ENCODE measurements at regions not wholly inside any gene's neighbourhood (a gene's known extent, or its start where the extent isn't known, plus 50 kb on each side); places are given as distances from the start of the nearest gene placed in this dataset.

DNA sequence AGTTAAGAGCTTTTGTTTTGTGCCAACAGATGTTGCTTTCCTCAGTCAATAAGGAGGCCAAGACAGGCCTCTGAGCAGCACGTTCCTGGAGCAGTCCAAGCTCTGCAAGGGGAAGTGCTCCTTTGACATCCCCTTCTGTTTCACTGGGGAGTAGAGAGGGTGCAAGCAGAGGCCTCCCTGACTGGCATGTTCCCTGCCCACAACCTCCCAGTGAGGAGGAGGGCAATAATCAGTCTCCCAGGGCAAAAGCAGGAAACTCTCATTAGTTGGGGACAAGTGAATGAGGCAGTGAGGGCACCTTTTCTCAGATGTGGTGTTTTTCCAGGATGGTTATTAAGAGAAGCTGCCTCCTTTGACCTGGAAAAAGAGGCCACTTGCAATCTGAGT, 79.5 kb upstream of the ZBED5 start:
- H3K4me3 ChIP-seq (ENCODE audit: low read length in 2 of 2), result no peak overlapping the region

GRCh38 chr11:10936626-10937384, 79.0 kb upstream of the ZBED5 start:
- H3K27me3 ChIP-seq (ENCODE audit: control insufficient read depth in 1 of 2, insufficient read depth in 2 of 2, low read length in 2 of 2), result no peaks in the 10 kb centered on the region
- no peaks in the 10 kb centered on the region for H3K9me3 ChIP-seq (ENCODE audit: control insufficient read depth in 2 of 2, low read length in 2 of 2)
- peaks cover 23% of the 10 kb centered on the region for H3K4me1 ChIP-seq (ENCODE audit: control insufficient read depth, insufficient read depth, low read length)
- no peak overlapping the region for H3K27ac ChIP-seq (ENCODE audit: low read length)
- H3K9ac ChIP-seq (ENCODE audit: low read length in 2 of 2), result no peak overlapping the region
- no peak overlapping the region for H3K4me3 ChIP-seq (ENCODE audit: low read length in 2 of 2)
- H3K36me3 ChIP-seq (ENCODE audit: control insufficient read depth in 2 of 2, insufficient read depth in 2 of 2, low read length in 2 of 2), result no peaks in the 10 kb centered on the region

More for the DNA sequence above, 79.5 kb upstream of the ZBED5 start:
- no peak overlapping the region for H3K27ac ChIP-seq (ENCODE audit: low read length)
- no peaks in the 10 kb centered on the region for H3K27me3 ChIP-seq (ENCODE audit: control insufficient read depth in 1 of 2, insufficient read depth in 2 of 2, low read length in 2 of 2)
- H3K9me3 ChIP-seq (ENCODE audit: control insufficient read depth in 2 of 2, low read length in 2 of 2), result no peaks in the 10 kb centered on the region
- H3K9ac ChIP-seq (ENCODE audit: low read length in 2 of 2), result no peak overlapping the region
- no peaks in the 10 kb centered on the region for H3K36me3 ChIP-seq (ENCODE audit: control insufficient read depth in 2 of 2, insufficient read depth in 2 of 2, low read length in 2 of 2)
- H3K4me1 ChIP-seq (ENCODE audit: control insufficient read depth, insufficient read depth, low read length), result peaks cover 19% of the 10 kb centered on the region

DNA sequence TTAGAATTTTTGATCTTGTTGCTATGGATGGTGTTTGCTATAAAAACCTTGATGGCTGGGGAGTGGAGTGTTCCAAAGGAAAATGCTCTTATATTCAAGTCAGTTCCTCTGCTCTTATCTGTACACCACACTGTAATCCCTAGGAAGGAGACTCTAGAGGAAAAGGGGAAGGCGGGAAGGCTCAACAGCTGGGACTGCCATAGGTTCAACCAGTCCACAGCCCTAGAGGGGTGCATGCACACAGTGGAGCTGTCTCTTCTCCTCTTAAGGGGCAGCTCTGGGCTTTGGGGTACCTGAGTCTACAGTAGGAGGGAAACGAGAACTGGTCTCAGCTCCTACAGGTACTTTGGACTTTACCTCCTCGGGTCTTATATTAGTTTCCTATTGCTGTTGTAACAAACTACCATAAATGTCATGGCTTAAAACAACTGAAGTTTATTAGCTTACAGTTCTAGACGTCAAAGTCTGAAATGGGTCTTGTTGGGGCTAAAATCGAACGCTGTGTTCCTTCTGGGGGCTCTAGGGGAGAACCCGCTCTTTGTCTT, 77.2 kb upstream of the ZBED5 start:
- H3K36me3 ChIP-seq (ENCODE audit: control insufficient read depth in 2 of 2, insufficient read depth in 2 of 2, low read length in 2 of 2), result no peaks in the 10 kb centered on the region
- no peak overlapping the region for H3K9ac ChIP-seq (ENCODE audit: low read length in 2 of 2)
- peaks cover 29% of the 10 kb centered on the region for H3K4me1 ChIP-seq (ENCODE audit: control insufficient read depth, insufficient read depth, low read length)
- H3K9me3 ChIP-seq (ENCODE audit: control insufficient read depth in 2 of 2, low read length in 2 of 2), result no peaks in the 10 kb centered on the region
- peak overlapping the region in 1 of 2 donors; percentile 56 for H3K4me3 ChIP-seq (ENCODE audit: low read length in 2 of 2)
- H3K27me3 ChIP-seq (ENCODE audit: control insufficient read depth in 1 of 2, insufficient read depth in 2 of 2, low read length in 2 of 2), result no peaks in the 10 kb centered on the region
- H3K27ac ChIP-seq (ENCODE audit: low read length), result no peak overlapping the region

DNA sequence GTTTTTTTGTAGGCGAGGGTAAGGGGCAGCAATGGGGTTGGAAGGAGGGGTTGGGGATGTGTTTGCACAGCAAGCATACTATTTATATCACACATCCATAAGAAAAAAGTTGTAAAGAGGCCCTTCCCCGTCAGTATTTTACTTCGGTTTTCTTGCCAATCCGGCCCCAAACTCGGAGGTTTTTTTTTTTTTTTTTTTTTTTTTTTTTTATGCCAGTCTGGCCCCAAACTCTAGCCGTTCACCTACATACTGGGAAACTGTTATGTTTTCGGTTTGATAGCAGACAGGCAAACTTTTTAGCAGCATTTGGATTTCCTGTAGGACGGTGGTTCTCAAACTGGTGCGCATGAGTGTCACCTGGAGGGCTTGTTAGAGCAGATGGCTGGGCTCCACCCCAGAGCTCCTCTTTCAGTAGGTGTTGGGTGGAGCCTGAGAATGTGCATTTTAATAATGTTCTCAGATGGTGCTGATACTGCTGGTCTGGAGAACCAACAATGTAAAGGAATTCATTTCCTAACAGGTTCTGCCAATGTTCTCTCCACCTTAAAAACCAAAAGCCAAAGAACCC, 76.5 kb upstream of the ZBED5 start:
- Histone ChIP-seq H3K27me3 (ENCODE audit: control insufficient read depth in 1 of 2, insufficient read depth in 2 of 2, low read length in 2 of 2) (no peaks in the 10 kb centered on the region), H3K4me1 (ENCODE audit: control insufficient read depth, insufficient read depth, low read length) (peaks cover 29% of the 10 kb centered on the region), H3K9ac (ENCODE audit: low read length in 2 of 2) (peak overlapping the region; percentile 68 to 79), H3K36me3 (ENCODE audit: control insufficient read depth in 2 of 2, insufficient read depth in 2 of 2, low read length in 2 of 2) (no peaks in the 10 kb centered on the region), H3K9me3 (ENCODE audit: control insufficient read depth in 2 of 2, low read length in 2 of 2) (no peaks in the 10 kb centered on the region), H3K4me3 (ENCODE audit: low read length in 2 of 2) (peak overlapping the region; percentile 56 to 80), H3K27ac (ENCODE audit: low read length) (peak overlapping the region; percentile 82)

GRCh38 chr11:10933455-10934292, 75.8 kb upstream of the ZBED5 start:
- H3K4me1 ChIP-seq (ENCODE audit: control insufficient read depth, insufficient read depth, low read length), result peaks cover 27% of the 10 kb centered on the region
- H3K27ac ChIP-seq (ENCODE audit: low read length), result peak overlapping the region; percentile 82
- peak overlapping the region; percentile 68 to 79 for H3K9ac ChIP-seq (ENCODE audit: low read length in 2 of 2)
- no peaks in the 10 kb centered on the region for H3K36me3 ChIP-seq (ENCODE audit: control insufficient read depth in 2 of 2, insufficient read depth in 2 of 2, low read length in 2 of 2)
- no peaks in the 10 kb centered on the region for H3K27me3 ChIP-seq (ENCODE audit: control insufficient read depth in 1 of 2, insufficient read depth in 2 of 2, low read length in 2 of 2)
- H3K4me3 ChIP-seq (ENCODE audit: low read length in 2 of 2), result peak overlapping the region; percentile 56 to 80
- H3K9me3 ChIP-seq (ENCODE audit: control insufficient read depth in 2 of 2, low read length in 2 of 2), result no peaks in the 10 kb centered on the region

- peak overlapping the region; percentile 82 for H3K27ac ChIP-seq (ENCODE audit: low read length)
- H3K27me3 ChIP-seq (ENCODE audit: control insufficient read depth in 1 of 2, insufficient read depth in 2 of 2, low read length in 2 of 2), result no peaks in the 10 kb centered on the region
- no peaks in the 10 kb centered on the region for H3K36me3 ChIP-seq (ENCODE audit: control insufficient read depth in 2 of 2, insufficient read depth in 2 of 2, low read length in 2 of 2)
- H3K4me3 ChIP-seq (ENCODE audit: low read length in 2 of 2), result peak overlapping the region in 1 of 2 donors; percentile 49
- H3K4me1 ChIP-seq (ENCODE audit: control insufficient read depth, insufficient read depth, low read length), result peaks cover 27% of the 10 kb centered on the region
- no peaks in the 10 kb centered on the region for H3K9me3 ChIP-seq (ENCODE audit: control insufficient read depth in 2 of 2, low read length in 2 of 2)
- no peak overlapping the region for H3K9ac ChIP-seq (ENCODE audit: low read length in 2 of 2)
Measured at GRCh38 chr11:10932976-10933375, 75.1 kb upstream of the ZBED5 start.

- Histone ChIP-seq H3K4me1 (ENCODE audit: control insufficient read depth, insufficient read depth, low read length) (peaks cover 32% of the 10 kb centered on the region), H3K27ac (ENCODE audit: low read length) (peak overlapping the region; percentile 99), H3K9me3 (ENCODE audit: control insufficient read depth in 2 of 2, low read length in 2 of 2) (no peaks in the 10 kb centered on the region), H3K27me3 (ENCODE audit: control insufficient read depth in 1 of 2, insufficient read depth in 2 of 2, low read length in 2 of 2) (no peaks in the 10 kb centered on the region), H3K4me3 (ENCODE audit: low read length in 2 of 2) (peak overlapping the region; percentile 72 to 81), H3K36me3 (ENCODE audit: control insufficient read depth in 2 of 2, insufficient read depth in 2 of 2, low read length in 2 of 2) (no peaks in the 10 kb centered on the region), H3K9ac (ENCODE audit: low read length in 2 of 2) (peak overlapping the region; percentile 84 to 88)
Measured at GRCh38 chr11:10931761-10932670, 74.2 kb upstream of the ZBED5 start.

GRCh38 chr11:10930972-10931760, 73.3 kb upstream of the ZBED5 start:
- Histone ChIP-seq H3K9ac (ENCODE audit: low read length in 2 of 2) (peak overlapping the region; percentile 88 to 95), H3K4me1 (ENCODE audit: control insufficient read depth, insufficient read depth, low read length) (peaks cover 34% of the 10 kb centered on the region)

GRCh38 chr11:10930224-10930971, 72.5 kb upstream of the ZBED5 start:
- no peaks in the 10 kb centered on the region for H3K36me3 ChIP-seq (ENCODE audit: control insufficient read depth in 2 of 2, insufficient read depth in 2 of 2, low read length in 2 of 2)
- no peaks in the 10 kb centered on the region for H3K9me3 ChIP-seq (ENCODE audit: control insufficient read depth in 2 of 2, low read length in 2 of 2)
- H3K9ac ChIP-seq (ENCODE audit: low read length in 2 of 2), result peak overlapping the region; percentile 88 to 95
- H3K4me3 ChIP-seq (ENCODE audit: low read length in 2 of 2), result peak overlapping the region; percentile 72 to 81
- peaks cover 38% of the 10 kb centered on the region for H3K4me1 ChIP-seq (ENCODE audit: control insufficient read depth, insufficient read depth, low read length)
- no peaks in the 10 kb centered on the region for H3K27me3 ChIP-seq (ENCODE audit: control insufficient read depth in 1 of 2, insufficient read depth in 2 of 2, low read length in 2 of 2)
- peak overlapping the region; percentile 99 for H3K27ac ChIP-seq (ENCODE audit: low read length)

More at GRCh38 chr11:10930972-10931760, 73.3 kb upstream of the ZBED5 start:
- peak overlapping the region; percentile 72 to 81 for H3K4me3 ChIP-seq (ENCODE audit: low read length in 2 of 2)
- no peaks in the 10 kb centered on the region for H3K9me3 ChIP-seq (ENCODE audit: control insufficient read depth in 2 of 2, low read length in 2 of 2)
- H3K27me3 ChIP-seq (ENCODE audit: control insufficient read depth in 1 of 2, insufficient read depth in 2 of 2, low read length in 2 of 2), result no peaks in the 10 kb centered on the region
- peak overlapping the region; percentile 99 for H3K27ac ChIP-seq (ENCODE audit: low read length)
- H3K36me3 ChIP-seq (ENCODE audit: control insufficient read depth in 2 of 2, insufficient read depth in 2 of 2, low read length in 2 of 2), result no peaks in the 10 kb centered on the region

Data from stomach smooth muscle (tissue), 2 donors.